Urinary bladder (tissue), 3 donors: ENCODE measurements at regions not wholly inside any gene's neighbourhood (a gene's known extent, or its start where the extent isn't known, plus 50 kb on each side); places are given as distances from the start of the nearest gene placed in this dataset.
"Not testable (repeated sequence)": the region's sequence is repeated elsewhere in the genome, so short reads cannot be mapped to it uniquely, and the experiment has no call there.

ENCODE experiments used
- DNase-seq: peaks from one replicate; pipeline ENCODE4 v3.0.0-alpha.2; 2015; ENCODE audit errors: extremely low spot score
- H3K27ac ChIP-seq: one replicate; pipeline ENCODE4 v1.5.1; 2013; ENCODE audit warnings: low read depth, mild to moderate bottlenecking, moderate library complexity
- H3K36me3 ChIP-seq: one replicate; pipeline ENCODE4 v1.6.1; 2013; ENCODE audit warnings: mild to moderate bottlenecking, moderate library complexity; ENCODE audit not compliant: insufficient read depth
- H3K4me1 ChIP-seq: one replicate; pipeline ENCODE4 v1.6.1; 2013; ENCODE audit warnings: mild to moderate bottlenecking, moderate library complexity; ENCODE audit not compliant: insufficient read depth
- H3K4me3 ChIP-seq: one replicate; pipeline ENCODE4 v1.5.1; 2013; ENCODE audit warnings: low read depth, low read length
- WGBS: extraction: QIAGEN DNeasy Blood & Tissue Kit; methylation state at CpG from one replicate; pipeline ENCODE4 v1.1.7; 2013; 5-methylcytosine and 5-hydroxymethylcytosine counted together
- donor health status: healthy with polysubstance abuse.
- donor health status: healthy.

- no peak for DNase-seq
- H3K4me3 ChIP-seq, result no peak overlapping the region
- 57% methylated on average over 5 of the region's 5 CpGs for WGBS
- H3K27ac ChIP-seq, result no peak overlapping the region
- no peaks in the 10 kb centered on the region for H3K4me1 ChIP-seq
- H3K36me3 ChIP-seq, result no peaks in the 10 kb centered on the region
Observed at GRCh38 chrX:18102006-18102405, 118.7 kb downstream of the BEND2 start.

GRCh38 chrX:18101087-18101486 is 119.6 kb downstream of the BEND2 start:
- no peak for DNase-seq
- 97% methylated on average over 5 of the region's 5 CpGs for WGBS

GRCh38 chrX:18099745-18100144 is 120.9 kb downstream of the BEND2 start:
- no peak overlapping the region for H3K4me3 ChIP-seq
- no peak overlapping the region for H3K27ac ChIP-seq
- H3K4me1 ChIP-seq, result no peaks in the 10 kb centered on the region
- WGBS, result 64% methylated on average over 6 of the region's 6 CpGs
- no peak for DNase-seq
- no peaks in the 10 kb centered on the region for H3K36me3 ChIP-seq

More at GRCh38 chrX:18101087-18101486, 119.6 kb downstream of the BEND2 start:
- Histone ChIP-seq H3K36me3 (no peaks in the 10 kb centered on the region), H3K27ac (no peak overlapping the region), H3K4me1 (no peaks in the 10 kb centered on the region), H3K4me3 (no peak overlapping the region)

- H3K4me3 ChIP-seq, result no peak overlapping the region
- no peak overlapping the region for H3K27ac ChIP-seq
- no peak for DNase-seq
- H3K36me3 ChIP-seq, result no peaks in the 10 kb centered on the region
- H3K4me1 ChIP-seq, result no peaks in the 10 kb centered on the region
- 4% methylated on average over 14 of the region's 14 CpGs for WGBS
Observed at GRCh38 chrX:18098763-18099162, 121.9 kb downstream of the BEND2 start.

- no peaks in the 10 kb centered on the region for H3K36me3 ChIP-seq
- H3K27ac ChIP-seq, result no peak overlapping the region
- no peak for DNase-seq
- no peak overlapping the region for H3K4me3 ChIP-seq
- H3K4me1 ChIP-seq, result no peaks in the 10 kb centered on the region
Observed at GRCh38 chrX:18076434-18076833, 144.3 kb downstream of the BEND2 start.

- WGBS, result 63% methylated on average over 3 of the region's 3 CpGs
- H3K36me3 ChIP-seq, result no peaks in the 10 kb centered on the region
- H3K4me1 ChIP-seq, result no peaks in the 10 kb centered on the region
- H3K27ac ChIP-seq, result no peak overlapping the region
- no peak overlapping the region for H3K4me3 ChIP-seq
- no peak for DNase-seq
Observed at GRCh38 chrX:18075603-18076002, 145.1 kb downstream of the BEND2 start.

- DNase-seq, H3K27ac ChIP-seq, H3K4me3 ChIP-seq, H3K4me1 ChIP-seq, H3K36me3 ChIP-seq: not testable (repeated sequence)
- WGBS, result 93% methylated on average over 2 of the region's 3 CpGs
Observed at GRCh38 chrX:18068045-18068444, 152.6 kb downstream of the BEND2 start.

GRCh38 chrX:18065956-18066355 is 154.7 kb downstream of the BEND2 start:
- WGBS, result 21% methylated on average over 6 of the region's 6 CpGs
- no peaks in the 10 kb centered on the region for H3K4me1 ChIP-seq
- no peak overlapping the region for H3K4me3 ChIP-seq
- DNase-seq, result no peak
- no peak overlapping the region for H3K27ac ChIP-seq
- H3K36me3 ChIP-seq, result no peaks in the 10 kb centered on the region

GRCh38 chrX:18051690-18052089 is 169.0 kb downstream of the BEND2 start:
- H3K27ac ChIP-seq, result no peak overlapping the region
- DNase-seq, result no peak
- WGBS, result 63% methylated on average over 1 of the region's 1 CpG

GRCh38 chrX:18047491-18047890 is 173.2 kb downstream of the BEND2 start:
- Histone ChIP-seq H3K27ac (no peak overlapping the region), H3K36me3 (no peaks in the 10 kb centered on the region), H3K4me1 (no peaks in the 10 kb centered on the region), H3K4me3 (no peak overlapping the region)
- no peak for DNase-seq
- WGBS, result 52% methylated on average over 3 of the region's 3 CpGs

More at GRCh38 chrX:18051690-18052089, 169.0 kb downstream of the BEND2 start:
- Histone ChIP-seq H3K4me3 (no peak overlapping the region), H3K4me1 (no peaks in the 10 kb centered on the region), H3K36me3 (no peaks in the 10 kb centered on the region)

GRCh38 chrX:18045436-18045835 is 175.2 kb downstream of the BEND2 start:
- Histone ChIP-seq H3K4me1 (no peaks in the 10 kb centered on the region), H3K36me3 (no peaks in the 10 kb centered on the region), H3K4me3 (no peak overlapping the region), H3K27ac (no peak overlapping the region)
- no peak for DNase-seq
- WGBS, result 86% methylated on average over 2 of the region's 2 CpGs

- 28% methylated on average over 5 of the region's 5 CpGs for WGBS
Observed at GRCh38 chrX:18042776-18043175, 177.9 kb downstream of the BEND2 start.

GRCh38 chrX:18041656-18042055 is 179.0 kb downstream of the BEND2 start:
- WGBS, result 90% methylated on average over 1 of the region's 1 CpG
- Histone ChIP-seq H3K4me1 (no peaks in the 10 kb centered on the region), H3K4me3 (no peak overlapping the region), H3K27ac (no peak overlapping the region), H3K36me3 (no peaks in the 10 kb centered on the region)
- no peak for DNase-seq

More at GRCh38 chrX:18042776-18043175, 177.9 kb downstream of the BEND2 start:
- Histone ChIP-seq H3K4me3 (no peak overlapping the region), H3K27ac (no peak overlapping the region), H3K4me1 (no peaks in the 10 kb centered on the region), H3K36me3 (no peaks in the 10 kb centered on the region)
- DNase-seq, result no peak

GRCh38 chrX:18039023-18039422 is 177.9 kb upstream of the RAI2 start:
- H3K27ac ChIP-seq, result no peak overlapping the region
- H3K36me3 ChIP-seq, result no peaks in the 10 kb centered on the region
- 76% methylated on average over 2 of the region's 2 CpGs for WGBS
- no peak overlapping the region for H3K4me3 ChIP-seq
- H3K4me1 ChIP-seq, result no peaks in the 10 kb centered on the region
- DNase-seq, result no peak

- DNase-seq, result no peak
- H3K27ac ChIP-seq, result no peak overlapping the region
- WGBS, result 71% methylated on average over 2 of the region's 2 CpGs
- H3K4me1 ChIP-seq, result no peaks in the 10 kb centered on the region
- H3K36me3 ChIP-seq, result no peaks in the 10 kb centered on the region
- no peak overlapping the region for H3K4me3 ChIP-seq
Observed at GRCh38 chrX:18036394-18036793, 175.3 kb upstream of the RAI2 start.
